GM21447 (cell line): ENCODE measurements at regions not wholly inside any gene's neighbourhood (a gene's known extent, or its start where the extent isn't known, plus 50 kb on each side); places are given as distances from the start of the nearest gene placed in this dataset.
"Not testable (repeated sequence)": the region's sequence is repeated elsewhere in the genome, so short reads cannot be mapped to it uniquely, and the experiment has no call there.

Source experiments
- ATAC-seq: cut with Tn5 transposase; IDR thresholded peaks from one replicate; pipeline ENCODE4 v1.9.1; 2021; ENCODE audit not compliant: unreplicated experiment

- no peak for ATAC-seq
These were observed 827.7 kb downstream of the TMTC2 start for GRCh38 chr12:83514372-83514771.

DNA sequence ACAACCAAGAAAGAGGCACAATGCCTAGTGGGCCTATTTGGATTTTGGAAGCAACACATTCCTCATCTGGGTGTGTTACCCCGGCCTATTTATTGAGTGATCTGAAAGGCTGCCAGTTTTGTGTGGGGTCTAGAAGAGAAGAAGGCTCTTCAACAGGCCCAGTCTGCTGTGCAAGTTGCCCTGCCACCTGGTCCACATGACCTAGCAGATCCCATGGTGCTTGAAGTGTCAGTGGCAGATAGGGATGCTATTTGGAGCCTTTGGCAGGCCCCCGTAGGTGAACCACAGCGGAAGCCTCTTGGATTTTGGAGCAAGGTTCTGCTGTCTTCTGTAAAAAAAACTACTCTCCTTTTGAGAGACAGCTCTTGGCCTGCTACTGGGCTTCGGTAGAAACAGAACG, 820.1 kb downstream of the TMTC2 start:
- no peak for ATAC-seq

DNA sequence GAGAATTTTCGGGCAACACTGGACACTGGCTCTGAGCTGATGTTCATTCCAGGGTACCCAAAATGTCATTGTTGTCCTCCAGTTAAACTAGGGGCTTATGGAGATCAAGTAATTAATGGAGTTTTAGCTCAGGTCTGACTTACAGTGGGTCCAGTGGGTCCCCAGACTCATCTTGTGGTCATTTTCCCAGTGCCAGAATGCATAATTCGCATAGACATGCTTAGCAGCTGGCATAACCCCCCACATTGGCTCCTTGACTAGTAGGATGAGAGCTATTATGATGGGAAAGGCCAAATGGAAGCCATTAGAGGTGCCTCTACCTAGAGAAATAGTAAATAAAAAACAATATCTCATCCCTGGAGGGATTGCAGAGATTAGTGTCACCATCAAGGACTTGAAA, 818.9 kb downstream of the TMTC2 start:
- no peak for ATAC-seq

DNA sequence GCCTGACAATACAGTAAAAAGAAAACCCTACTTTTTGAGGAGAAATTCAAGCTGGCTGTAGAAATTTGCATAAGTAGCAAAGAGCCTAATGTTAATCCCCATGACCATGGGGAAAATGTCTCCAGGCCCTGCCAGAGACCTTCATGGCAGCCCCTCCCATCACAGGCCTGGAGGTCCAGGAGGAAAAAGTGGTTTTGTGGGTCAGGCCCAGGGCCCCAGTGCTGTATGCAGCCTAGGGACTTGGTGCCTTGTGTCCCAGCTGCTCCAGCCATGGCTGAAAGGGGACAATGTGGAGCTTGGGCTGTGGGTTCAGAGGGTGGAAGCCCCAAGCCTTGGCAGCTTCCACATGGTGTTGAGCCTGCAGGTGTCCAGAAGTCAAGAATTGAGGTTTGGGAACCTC, 813.2 kb downstream of the TMTC2 start:
- ATAC-seq = not testable (repeated sequence)

DNA sequence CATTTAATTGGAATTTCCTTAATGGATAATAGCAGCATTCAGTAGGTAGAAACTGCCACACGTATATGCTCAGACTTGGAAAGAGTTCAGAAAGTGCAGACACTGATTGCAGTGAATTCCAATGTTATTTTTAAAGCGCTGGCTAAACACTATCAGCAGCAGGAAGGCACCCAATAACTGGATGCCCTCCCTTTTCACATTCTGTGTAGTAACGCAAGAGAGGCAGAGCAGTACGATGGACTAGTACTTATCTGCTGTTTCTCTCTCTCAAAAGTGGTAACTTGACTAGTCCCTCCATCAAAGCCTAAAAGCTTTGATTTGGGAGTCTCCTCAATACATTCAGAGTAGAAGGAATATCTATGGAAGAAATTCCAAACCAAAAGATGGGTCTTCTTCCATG, 791.0 kb downstream of the TMTC2 start:
- no peak for ATAC-seq

- ATAC-seq = no peak
These were observed 790.3 kb downstream of the TMTC2 start for GRCh38 chr12:83476695-83477690.

DNA sequence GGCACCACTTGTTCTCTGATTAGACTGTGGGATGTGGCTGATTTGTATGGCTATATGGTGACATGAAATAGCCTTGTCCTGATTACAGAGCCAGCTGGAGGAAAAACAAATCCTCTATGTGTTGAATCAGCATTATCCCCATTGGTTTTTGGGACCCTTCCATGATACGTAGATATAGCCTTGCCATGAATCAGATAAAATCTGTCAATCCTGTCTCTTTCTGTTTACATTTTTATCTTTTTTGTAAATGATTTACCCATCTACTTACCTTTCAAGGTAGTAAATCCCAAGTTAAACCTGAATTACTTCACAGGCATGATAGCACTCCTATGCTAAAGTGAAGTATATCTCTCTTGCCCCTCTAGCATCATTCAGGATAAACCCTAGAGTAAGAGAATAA, 789.3 kb downstream of the TMTC2 start:
- ATAC-seq = no peak

DNA sequence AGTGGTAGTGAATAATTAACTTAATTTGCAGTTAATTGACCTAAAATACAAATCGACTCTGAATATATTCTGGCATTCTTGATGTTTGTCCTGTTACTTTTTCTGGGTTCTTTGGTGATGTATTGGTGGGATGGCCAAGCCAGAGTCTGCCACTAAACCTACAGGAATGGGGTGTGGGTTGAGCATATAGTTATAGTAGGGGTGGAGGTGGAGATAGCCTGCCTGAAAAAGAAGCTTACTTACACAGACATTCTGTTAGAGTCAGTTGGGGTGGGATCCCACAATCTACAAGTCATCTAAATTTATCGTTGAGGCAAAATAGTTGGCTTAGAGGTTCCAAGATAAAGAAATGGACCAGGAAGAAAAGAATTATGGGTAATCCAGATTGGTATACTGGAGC, 787.7 kb downstream of the TMTC2 start:
- ATAC-seq = no peak

DNA sequence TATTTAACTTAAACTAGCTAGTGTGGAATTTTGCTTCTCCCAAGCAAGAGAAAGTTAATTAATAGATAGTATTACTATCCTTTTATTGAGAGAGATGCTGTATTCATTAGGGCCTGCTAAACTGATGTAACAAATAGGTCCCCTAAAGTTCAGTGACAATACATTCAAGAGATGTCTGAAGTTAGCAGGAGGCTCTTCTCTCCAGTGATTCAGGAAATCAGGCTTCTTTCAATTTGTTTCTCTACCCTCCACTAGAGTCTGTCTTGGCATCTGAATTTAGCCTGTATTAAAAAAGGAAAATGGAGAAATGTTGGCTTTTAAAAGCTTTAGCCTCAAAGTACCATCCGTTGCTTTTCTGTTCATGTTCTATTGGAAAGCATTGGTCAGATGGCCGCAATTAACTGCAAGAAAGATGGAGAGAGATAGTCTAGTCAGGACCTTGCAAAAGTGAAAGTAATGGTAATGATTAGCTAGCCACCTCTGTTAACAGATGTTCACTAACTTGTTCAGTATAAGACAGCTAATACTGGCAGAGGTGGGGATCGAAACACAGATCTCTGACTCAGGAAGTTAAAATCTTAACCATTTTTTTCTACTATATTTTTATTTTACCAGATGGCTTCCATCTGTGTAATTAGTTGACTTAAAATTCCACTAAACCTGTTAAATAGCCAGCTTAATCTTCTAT, 786.8 kb downstream of the TMTC2 start:
- ATAC-seq = peak; percentile 97

GRCh38 chr12:83472772-83473171, 786.1 kb downstream of the TMTC2 start:
- ATAC-seq = no peak

DNA sequence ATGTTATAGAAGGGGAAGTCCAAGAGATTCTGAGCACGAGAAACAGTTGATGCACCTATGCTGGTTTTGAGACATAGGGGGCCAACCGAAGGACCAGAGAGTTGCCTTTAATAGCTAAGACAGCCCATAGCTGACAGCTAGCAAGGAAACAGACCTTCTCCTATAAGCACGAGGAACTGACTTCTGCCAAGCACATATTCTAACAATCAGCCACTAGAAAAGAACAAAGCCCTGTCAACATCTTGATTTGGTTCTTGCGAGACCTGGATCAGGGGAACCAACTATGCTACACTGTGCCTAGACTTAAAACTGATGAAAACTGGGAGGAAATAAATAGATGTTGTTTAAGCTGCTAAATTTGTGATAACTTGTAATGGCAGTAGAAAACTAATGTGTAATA, 785.6 kb downstream of the TMTC2 start:
- no peak for ATAC-seq

GRCh38 chr12:83471341-83471740, 784.6 kb downstream of the TMTC2 start:
- ATAC-seq = no peak

DNA sequence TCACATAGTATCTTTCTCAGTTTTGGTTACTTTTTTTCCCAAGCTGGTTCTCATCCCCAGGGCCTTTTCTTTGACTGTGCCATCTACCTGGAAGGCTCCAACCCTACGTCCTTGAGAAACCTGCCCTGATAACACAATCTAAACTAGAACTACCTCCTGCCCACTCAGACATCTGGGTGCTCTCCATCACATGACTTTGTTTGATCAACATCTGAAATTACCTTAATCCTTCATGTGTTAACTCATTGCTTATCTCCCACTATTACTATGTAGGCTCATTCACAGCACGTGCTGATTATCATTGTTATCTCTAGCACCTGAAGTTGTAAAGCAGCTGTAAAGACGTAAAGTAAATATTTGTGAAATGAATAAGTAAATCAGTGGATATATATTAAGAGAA, 784.0 kb downstream of the TMTC2 start:
- no peak for ATAC-seq

DNA sequence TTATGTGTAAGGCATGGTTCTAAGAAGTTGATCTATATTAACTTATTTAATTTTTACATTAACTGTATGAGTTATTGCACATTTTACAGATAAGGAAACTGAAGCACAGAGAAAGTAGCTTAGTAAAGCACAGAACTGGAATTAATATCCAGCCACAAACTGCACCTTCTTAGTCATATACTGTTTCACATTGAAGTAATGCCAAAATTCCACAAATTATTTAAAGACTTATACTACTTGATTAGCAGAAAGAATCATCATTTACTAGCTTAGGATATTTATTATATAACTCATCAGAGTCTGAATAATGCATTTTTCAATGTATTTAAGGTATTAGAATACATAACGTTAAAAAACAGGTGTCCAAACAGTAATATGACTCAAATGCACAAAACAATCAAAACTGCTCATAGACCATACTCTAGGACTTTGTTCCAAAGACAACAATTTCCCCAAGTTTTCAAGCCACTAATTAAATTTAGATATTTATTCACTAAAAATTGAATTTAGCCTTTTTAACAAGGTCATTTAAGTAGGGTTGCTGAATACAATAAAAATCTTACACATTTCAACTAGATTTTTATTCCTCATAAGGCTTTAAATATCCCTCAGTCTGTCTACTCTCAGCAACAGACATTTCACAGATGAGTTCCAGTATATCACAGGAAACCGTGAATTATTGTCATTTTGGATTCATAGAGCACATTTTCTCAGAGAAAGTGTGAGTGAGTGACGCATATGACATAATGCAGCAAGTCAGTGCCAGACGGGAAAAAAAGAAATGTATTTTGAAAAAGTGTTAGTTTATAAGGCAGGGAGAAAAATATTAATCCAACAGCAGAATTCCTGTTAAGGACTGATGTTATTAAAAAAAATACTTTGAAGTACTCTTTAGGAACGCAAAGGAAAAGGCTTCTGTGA, 782.5 kb downstream of the TMTC2 start:
- no peak for ATAC-seq

DNA sequence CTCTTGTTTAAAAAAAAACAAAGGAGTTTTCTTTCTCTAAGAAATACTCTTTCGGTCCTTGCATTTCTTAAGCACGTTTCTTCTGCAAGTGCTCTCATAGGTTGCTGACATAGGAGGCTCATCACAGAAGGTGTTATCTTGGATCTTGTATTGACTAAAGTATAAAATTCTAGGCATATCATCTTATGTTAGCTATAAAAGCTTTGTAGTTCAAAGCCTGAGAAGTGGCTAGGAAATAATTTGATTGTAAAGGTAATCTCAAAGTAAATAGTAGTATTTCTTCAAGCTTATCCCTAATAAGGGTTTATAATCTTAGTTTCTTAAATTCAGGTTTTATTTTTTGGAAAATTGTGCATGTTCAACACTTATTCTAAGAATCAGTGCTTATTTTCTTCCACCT, 778.9 kb downstream of the TMTC2 start:
- no peak for ATAC-seq

GRCh38 chr12:83462419-83462818, 775.7 kb downstream of the TMTC2 start:
- ATAC-seq = no peak

GRCh38 chr12:83461336-83461935, 774.7 kb downstream of the TMTC2 start:
- ATAC-seq = no peak

GRCh38 chr12:83451189-83451588, 764.5 kb downstream of the TMTC2 start:
- ATAC-seq = no peak

DNA sequence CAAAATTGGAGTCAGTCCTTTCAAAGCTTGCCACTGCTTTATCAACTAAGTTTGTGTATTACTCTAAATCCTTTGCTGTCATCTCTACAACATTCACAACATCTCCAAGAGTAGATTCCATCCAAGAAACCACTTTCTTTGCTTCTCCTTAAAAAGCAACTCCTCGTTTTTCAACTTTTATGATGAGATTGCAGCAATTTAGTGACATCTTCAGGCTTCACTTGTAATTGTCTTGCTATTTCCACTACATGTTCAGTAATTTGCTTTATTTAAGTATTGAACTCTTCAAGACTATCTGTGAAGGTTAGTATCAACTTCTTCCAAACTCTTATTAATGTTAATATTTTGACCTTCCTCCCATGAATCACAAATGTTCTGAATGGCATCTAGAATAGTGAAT, 747.9 kb downstream of the TMTC2 start:
- ATAC-seq = no peak

DNA sequence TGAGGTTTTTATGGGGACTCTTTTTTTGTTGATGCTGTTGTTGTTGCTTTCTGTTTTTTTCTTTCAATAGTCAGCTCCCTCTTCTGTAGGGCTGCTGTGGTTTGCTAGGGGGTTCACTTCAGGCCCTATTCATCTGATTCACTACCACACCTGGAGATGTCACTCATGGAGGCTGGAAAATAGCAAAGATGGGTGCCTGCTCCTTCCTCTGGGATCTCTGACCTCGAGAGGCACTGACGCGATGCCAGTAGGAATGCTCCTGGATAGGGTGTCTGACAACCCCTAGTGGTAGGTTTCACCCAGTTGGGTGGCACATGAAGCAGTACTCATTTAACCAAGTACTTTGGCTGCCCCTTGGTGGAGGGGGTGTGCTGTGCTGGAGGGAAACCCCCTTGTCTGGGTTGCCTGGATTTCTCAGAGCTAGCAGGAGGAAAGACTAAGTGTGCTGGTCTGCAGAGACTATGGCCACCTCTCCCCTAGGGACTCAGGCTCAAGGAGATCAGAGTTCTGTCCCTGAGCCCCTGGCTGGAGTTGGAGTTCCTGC, 745.5 kb downstream of the TMTC2 start:
- ATAC-seq = no peak
